Astrocyte of the spinal cord (primary cell): ENCODE measurements at regions not wholly inside any gene's neighbourhood (a gene's known extent, or its start where the extent isn't known, plus 50 kb on each side); places are given as distances from the start of the nearest gene placed in this dataset.

Source experiments
- DNase-seq: peaks from one replicate; pipeline ENCODE4 v3.0.0; 2011; ENCODE audit warnings: low read depth, low spot score
- H3K4me3 ChIP-seq: 2 replicates; pipeline ENCODE4 v1.5.1; 2011; ENCODE audit warnings: low read depth, mild to moderate bottlenecking, low read length, moderate library complexity
- CTCF ChIP-seq: IDR thresholded peaks from 2 replicates; pipeline ENCODE4 v1.5.1; 2012; ENCODE audit warnings: low read depth, mild to moderate bottlenecking, low read length, inconsistent platforms
- in situ Hi-C: cut with HindIII; loops from 2 replicates; pipeline ENCODE4 v1.10.0; 2017; ENCODE audit warnings: low sequenced_read_pairs

GRCh38 chr6:121639021-121639420 lies 203.6 kb downstream of the GJA1 start:
- no peak for TF ChIP-seq CTCF
- H3K4me3 ChIP-seq = no peak overlapping the region
- in situ Hi-C loops = no loop called here
- no peak for DNase-seq

GRCh38 chr6:121641158-121641557 lies 205.7 kb downstream of the GJA1 start:
- DNase-seq = no peak
- in situ Hi-C loops = no loop called here
- TF ChIP-seq CTCF = no peak
- H3K4me3 ChIP-seq = no peak overlapping the region

- in situ Hi-C loops = no loop called here
- no peak for TF ChIP-seq CTCF
- DNase-seq = peak; percentile 75
- H3K4me3 ChIP-seq = no peak overlapping the region
Observed at GRCh38 chr6:121645100-121645745, 209.8 kb downstream of the GJA1 start.

GRCh38 chr6:121647905-121648304 lies 212.5 kb downstream of the GJA1 start:
- DNase-seq = peak; percentile 44
- H3K4me3 ChIP-seq = no peak overlapping the region
- in situ Hi-C loops = no loop called here
- TF ChIP-seq CTCF = no peak

GRCh38 chr6:121649951-121650350 lies 214.5 kb downstream of the GJA1 start:
- H3K4me3 ChIP-seq = no peak overlapping the region
- no peak for TF ChIP-seq CTCF
- in situ Hi-C loops = no loop called here
- DNase-seq = no peak

- no peak for TF ChIP-seq CTCF
- H3K4me3 ChIP-seq = no peak overlapping the region
- in situ Hi-C loops = no loop called here
- peak; percentile 41 for DNase-seq
Observed at GRCh38 chr6:121651420-121651819, 216.0 kb downstream of the GJA1 start.

- no peak for TF ChIP-seq CTCF
- in situ Hi-C loops = no loop called here
Observed at GRCh38 chr6:121652223-121652622, 216.8 kb downstream of the GJA1 start.

More at GRCh38 chr6:121652223-121652622, 216.8 kb downstream of the GJA1 start:
- no peak overlapping the region for H3K4me3 ChIP-seq
- DNase-seq = no peak
